C4-2B (cell line): ENCODE measurements at regions not wholly inside any gene's neighbourhood (a gene's known extent, or its start where the extent isn't known, plus 50 kb on each side); places are given as distances from the start of the nearest gene placed in this dataset.

Experiments
- CTCF ChIP-seq: fragments of 450-650 bp; conservative IDR thresholded peaks from 2 replicates; pipeline ENCODE4 v1.5.1; 2017; ENCODE audit warnings: mild to moderate bottlenecking
- ZFX ChIP-seq: fragments of 450-650 bp; IDR thresholded peaks from 2 replicates; pipeline ENCODE4 v1.6.1; 2017

GRCh38 chr20:24138196-24138857 lies 149.7 kb upstream of the GGTLC1 start:
- TF ChIP-seq CTCF: no peak
- no peak for TF ChIP-seq ZFX
